ENCODE measurements at regions not wholly inside any gene's neighbourhood (a gene's known extent, or its start where the extent isn't known, plus 50 kb on each side); places are given as distances from the start of the nearest gene placed in this dataset.
"Not testable (repeated sequence)": the region's sequence is repeated elsewhere in the genome, so short reads cannot be mapped to it uniquely, and the experiment has no call there.

GRCh38 chr2:43010438-43011157 lies 215.8 kb downstream of the ZFP36L2 start:
- DNase-seq, result no peak

GRCh38 chr2:43009448-43009847 lies 217.0 kb downstream of the ZFP36L2 start:
- no peak for DNase-seq

- no peak for DNase-seq
Measured at GRCh38 chr2:43008388-43008787, 216.0 kb upstream of the HAAO start.

- no peak for DNase-seq
Measured at GRCh38 chr2:43007901-43008300, 215.5 kb upstream of the HAAO start.

- no peak for DNase-seq
Measured at GRCh38 chr2:43006834-43007543, 214.6 kb upstream of the HAAO start.

GRCh38 chr2:43005975-43006833 lies 213.8 kb upstream of the HAAO start:
- DNase-seq, result no peak

- DNase-seq, result no peak
Measured at GRCh38 chr2:43005245-43005974, 213.0 kb upstream of the HAAO start.

GRCh38 chr2:43004879-43005244 lies 212.5 kb upstream of the HAAO start:
- DNase-seq, result no peak

- not testable (repeated sequence) for DNase-seq
Measured at GRCh38 chr2:43004126-43004865, 211.9 kb upstream of the HAAO start.

- DNase-seq, result no peak
Measured at GRCh38 chr2:43003702-43004101, 211.3 kb upstream of the HAAO start.

- DNase-seq, result no peak
Measured at GRCh38 chr2:43001787-43002468, 209.5 kb upstream of the HAAO start.

- DNase-seq, result no peak
Measured at GRCh38 chr2:43001055-43001378, 208.6 kb upstream of the HAAO start.

- DNase-seq, result no peak
Measured at GRCh38 chr2:43000242-43001054, 208.1 kb upstream of the HAAO start.

GRCh38 chr2:42999856-43000241 lies 207.5 kb upstream of the HAAO start:
- no peak for DNase-seq

GRCh38 chr2:42999391-42999841 lies 207.0 kb upstream of the HAAO start:
- no peak for DNase-seq

GRCh38 chr2:42998721-42999120 lies 206.3 kb upstream of the HAAO start:
- DNase-seq, result no peak

- no peak for DNase-seq
Measured at GRCh38 chr2:42996528-42996927, 204.1 kb upstream of the HAAO start.

- DNase-seq, result no peak
Measured at GRCh38 chr2:42995752-42996422, 203.5 kb upstream of the HAAO start.

- DNase-seq, result not testable (repeated sequence)
Measured at GRCh38 chr2:42989283-42990081, 197.1 kb upstream of the HAAO start.

Measured in NCI-H446 treated with DMSO at 0.1 percent for 48 hours (cell line).